ENCODE measurements at regions not wholly inside any gene's neighbourhood (a gene's known extent, or its start where the extent isn't known, plus 50 kb on each side); places are given as distances from the start of the nearest gene placed in this dataset.

DNA sequence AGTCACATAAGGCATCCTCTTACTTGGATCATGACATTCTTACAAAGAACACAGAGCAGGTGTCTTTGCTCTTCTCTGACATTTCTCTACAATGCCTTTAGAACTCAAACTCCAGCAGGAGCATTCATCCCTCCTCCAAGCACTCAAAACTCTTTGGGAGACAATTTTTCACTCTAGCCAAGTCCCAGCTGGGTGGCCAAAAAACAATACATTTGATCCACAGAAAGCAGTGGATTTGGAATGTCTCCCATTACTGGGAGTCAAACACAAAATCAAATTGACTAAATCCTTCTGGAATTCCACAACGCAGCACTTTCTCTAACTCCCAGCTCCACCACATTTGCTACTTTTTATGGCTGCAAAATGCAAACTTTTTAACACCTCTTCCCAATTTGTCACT, 108.6 kb upstream of the VGLL2 start:
- TF ChIP-seq TAF1 (IDR thresholded peaks at IDR 0.05; ENCODE audit: low read depth, low read length) = no peak
- no peak for TF ChIP-seq POLR2A (IDR thresholded peaks at IDR 0.05; ENCODE audit: low read depth, low read length)
- TF ChIP-seq POLR2AphosphoS5 (IDR thresholded peaks at IDR 0.05; ENCODE audit: low read depth, low read length) = no peak
- no peak for TF ChIP-seq SPI1 (IDR thresholded peaks at IDR 0.05; ENCODE audit: low read depth, low read length)
- no peak for TF ChIP-seq POU2F2 (IDR thresholded peaks at IDR 0.05; ENCODE audit: low read depth, low read length)
- no peak for TF ChIP-seq PAX5 (IDR thresholded peaks at IDR 0.05; ENCODE audit: insufficient read depth, low read length, severe bottlenecking)

Data from GM12891 (cell line).